CD4-positive, CD25-positive, alpha-beta regulatory T cell (primary cell): ENCODE measurements at regions not wholly inside any gene's neighbourhood (a gene's known extent, or its start where the extent isn't known, plus 50 kb on each side); places are given as distances from the start of the nearest gene placed in this dataset.

Experiments
- ATAC-seq, 2 donors: fragments of 150-1000 bp; cut with Tn5 transposase; one replicate each; pipeline ENCODE4 v1.10.0; 2021; ENCODE audit warnings: low read depth in 2 of 2, moderate number of reproducible peaks in 2 of 2, moderate library complexity in 1 of 2
- DNase-seq, 3 donors: peaks; one replicate each; pipeline versions ENCODE4 v3.0.0 to v3.0.0-alpha.2; 2012 to 2022; ENCODE audit warnings: mixed read lengths in 1 of 3
- H3K27ac ChIP-seq: one replicate; pipeline ENCODE4 v1.7.0; 2013; ENCODE audit warnings: mild to moderate bottlenecking, low read length; ENCODE audit not compliant: insufficient read depth, poor library complexity, severe bottlenecking
- H3K27me3 ChIP-seq: one replicate; pipeline ENCODE4 v1.7.0; 2013; ENCODE audit warnings: low read length; ENCODE audit not compliant: control insufficient read depth, insufficient read depth
- H3K36me3 ChIP-seq: one replicate; pipeline ENCODE4 v1.7.0; 2013; ENCODE audit warnings: mild to moderate bottlenecking, low read length, moderate library complexity; ENCODE audit not compliant: control insufficient read depth, insufficient read depth
- H3K4me1 ChIP-seq: 2 replicates; pipeline ENCODE4 v1.7.0; 2013; ENCODE audit warnings: mild to moderate bottlenecking, low read length; ENCODE audit not compliant: insufficient read depth, control insufficient read depth, poor library complexity, severe bottlenecking
- H3K4me3 ChIP-seq: one replicate; pipeline ENCODE4 v1.7.0; 2013; ENCODE audit warnings: low read depth, mild to moderate bottlenecking, low read length, moderate library complexity
- H3K9me3 ChIP-seq, 2 experiments: 1 replicate in 1 of 2; 2 replicates in 1 of 2; pipeline ENCODE4 v1.7.0; 2013; ENCODE audit warnings: low read length in 2 of 2, mild to moderate bottlenecking in 1 of 2, moderate library complexity in 1 of 2; ENCODE audit not compliant: control insufficient read depth in 2 of 2
- H3K27ac Mint-ChIP-seq, 3 donors: one replicate each; pipeline ENCODE4 v1.8.0; 2020 to 2022; ENCODE audit warnings: mild to moderate bottlenecking in 3 of 3, mixed read lengths in 3 of 3, moderate library complexity in 2 of 3
- H3K27me3 Mint-ChIP-seq: one replicate; pipeline ENCODE4 v1.8.0; 2022; ENCODE audit warnings: mild to moderate bottlenecking, mixed read lengths
- H3K36me3 Mint-ChIP-seq: one replicate; pipeline ENCODE4 v1.8.0; 2020; ENCODE audit warnings: mixed read lengths
- H3K4me1 Mint-ChIP-seq, 4 donors: one replicate each; pipeline ENCODE4 v1.8.0; 2020 to 2022; ENCODE audit warnings: mixed read lengths in 4 of 4, mild to moderate bottlenecking in 1 of 4
- H3K4me3 Mint-ChIP-seq, 4 donors: one replicate each; pipeline ENCODE4 v1.8.0; 2020 to 2022; ENCODE audit warnings: mild to moderate bottlenecking in 4 of 4, mixed read lengths in 4 of 4, moderate library complexity in 3 of 4
- H3K9me3 Mint-ChIP-seq, 7 donors: one replicate each; pipeline ENCODE4 v1.8.0; 2020 to 2022; ENCODE audit warnings: mixed read lengths in 7 of 7, mild to moderate bottlenecking in 3 of 7, moderate library complexity in 2 of 7

- no peaks in the 10 kb centered on the region for H3K36me3 Mint-ChIP-seq
Measured at GRCh38 chr1:69312055-69312732, 255.5 kb upstream of the LRRC7 start.

DNA sequence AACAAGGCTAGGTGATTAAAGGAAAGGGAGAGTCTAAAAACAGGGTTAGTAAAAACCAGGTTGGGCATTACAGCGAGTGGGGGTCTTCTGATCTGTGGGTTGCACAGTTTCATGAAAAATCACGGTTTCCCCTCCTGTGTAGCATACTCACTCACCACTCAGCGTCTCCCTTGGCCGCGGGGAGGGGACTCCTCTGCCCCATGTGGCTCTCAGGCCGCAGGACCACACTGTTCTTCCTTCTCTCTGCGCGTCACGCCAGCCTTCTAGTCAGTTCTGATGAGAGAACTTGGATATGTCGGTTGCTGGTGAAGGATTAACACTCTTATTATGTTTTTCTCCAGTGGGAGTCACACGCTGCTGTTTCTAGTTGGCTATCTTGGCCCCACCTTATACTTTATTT lies 254.6 kb upstream of the LRRC7 start:
- no peak for ATAC-seq
- Histone ChIP-seq H3K9me3 (peaks cover 2 to 9% of the 10 kb centered on the region in 2 experiments), H3K27ac (no peak overlapping the region), H3K4me1 (no peaks in the 10 kb centered on the region), H3K27me3 (no peaks in the 10 kb centered on the region), H3K36me3 (no peaks in the 10 kb centered on the region), H3K4me3 (no peak overlapping the region)
- Mint-ChIP-seq H3K4me1 (no peaks in the 10 kb centered on the region), H3K27ac (no peak overlapping the region), H3K4me3 (no peak overlapping the region), H3K9me3 (peaks cover 0 to 12% (median 6%) of the 10 kb centered on the region in 7 donors), H3K36me3 (no peaks in the 10 kb centered on the region), H3K27me3 (no peaks in the 10 kb centered on the region)
- DNase-seq, result no peak

More at GRCh38 chr1:69312055-69312732, 255.5 kb upstream of the LRRC7 start:
- H3K4me1 ChIP-seq, result no peaks in the 10 kb centered on the region
- Mint-ChIP-seq H3K27me3 (no peaks in the 10 kb centered on the region), H3K9me3 (peaks cover 0 to 12% (median 4%) of the 10 kb centered on the region in 7 donors), H3K4me3 (no peak overlapping the region), H3K4me1 (no peaks in the 10 kb centered on the region), H3K27ac (no peak overlapping the region)
- H3K36me3 ChIP-seq, result no peaks in the 10 kb centered on the region
- ATAC-seq (no peak), DNase-seq (no peak)
- no peak overlapping the region for H3K4me3 ChIP-seq
- no peaks in the 10 kb centered on the region for H3K27me3 ChIP-seq
- H3K9me3 ChIP-seq, result peaks cover 2 to 9% of the 10 kb centered on the region in 2 experiments
- no peak overlapping the region for H3K27ac ChIP-seq

GRCh38 chr1:69315416-69315815 lies 252.3 kb upstream of the LRRC7 start:
- no peaks in the 10 kb centered on the region for H3K4me1 Mint-ChIP-seq
- Histone ChIP-seq H3K4me3 (no peak overlapping the region), H3K36me3 (no peaks in the 10 kb centered on the region), H3K27ac (no peak overlapping the region), H3K9me3 (peaks cover 2 to 9% of the 10 kb centered on the region in 2 experiments), H3K27me3 (no peaks in the 10 kb centered on the region), H3K4me1 (no peaks in the 10 kb centered on the region)
- H3K27me3 Mint-ChIP-seq, result no peaks in the 10 kb centered on the region
- H3K36me3 Mint-ChIP-seq, result no peaks in the 10 kb centered on the region
- DNase-seq, result no peak
- no peak overlapping the region for H3K27ac Mint-ChIP-seq
- no peak overlapping the region for H3K4me3 Mint-ChIP-seq
- no peak for ATAC-seq
- peaks cover 0 to 12% (median 6%) of the 10 kb centered on the region in 7 donors for H3K9me3 Mint-ChIP-seq

- ATAC-seq (no peak), DNase-seq (no peak)
- Mint-ChIP-seq H3K4me3 (no peak overlapping the region), H3K27ac (no peak overlapping the region), H3K9me3 (peaks cover 0 to 12% (median 8%) of the 10 kb centered on the region in 7 donors), H3K27me3 (no peaks in the 10 kb centered on the region), H3K4me1 (no peaks in the 10 kb centered on the region), H3K36me3 (no peaks in the 10 kb centered on the region)
- Histone ChIP-seq H3K4me3 (no peak overlapping the region), H3K4me1 (no peaks in the 10 kb centered on the region), H3K27me3 (no peaks in the 10 kb centered on the region), H3K9me3 (peaks cover 2 to 9% of the 10 kb centered on the region in 2 experiments), H3K27ac (no peak overlapping the region), H3K36me3 (no peaks in the 10 kb centered on the region)
Measured at GRCh38 chr1:69315823-69316222, 251.9 kb upstream of the LRRC7 start.

DNA sequence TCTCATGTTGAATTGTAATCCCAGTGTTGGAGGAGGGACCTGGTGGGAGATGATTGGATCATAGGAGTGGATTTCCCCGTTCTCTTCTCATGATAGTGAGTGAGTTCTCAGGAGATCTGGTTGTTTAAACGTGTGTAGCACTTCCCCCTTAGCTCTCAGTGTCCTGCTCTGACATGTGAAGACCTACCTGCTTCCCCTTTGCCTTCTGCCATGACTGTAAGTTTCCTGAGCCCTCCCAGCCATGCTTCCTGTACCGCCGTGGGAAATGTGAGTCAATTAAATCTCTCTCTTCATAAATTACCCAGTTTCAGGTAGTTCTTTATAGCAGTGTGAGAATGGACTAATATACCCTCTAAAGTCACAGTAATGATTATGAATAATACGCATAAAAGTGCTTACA lies 248.4 kb upstream of the LRRC7 start:
- no peak overlapping the region for H3K27ac ChIP-seq
- no peaks in the 10 kb centered on the region for H3K36me3 ChIP-seq
- Mint-ChIP-seq H3K27me3 (no peaks in the 10 kb centered on the region), H3K4me1 (no peaks in the 10 kb centered on the region), H3K9me3 (peaks cover 0 to 6% (median 4%) of the 10 kb centered on the region in 7 donors), H3K36me3 (no peaks in the 10 kb centered on the region), H3K4me3 (no peak overlapping the region), H3K27ac (no peak overlapping the region)
- peaks cover 2 to 9% of the 10 kb centered on the region in 2 experiments for H3K9me3 ChIP-seq
- no peak for ATAC-seq
- no peak for DNase-seq
- no peaks in the 10 kb centered on the region for H3K27me3 ChIP-seq
- no peak overlapping the region for H3K4me3 ChIP-seq
- H3K4me1 ChIP-seq, result no peaks in the 10 kb centered on the region

- H3K4me1 Mint-ChIP-seq, result no peaks in the 10 kb centered on the region
- Histone ChIP-seq H3K36me3 (no peaks in the 10 kb centered on the region), H3K4me1 (no peaks in the 10 kb centered on the region), H3K4me3 (no peak overlapping the region), H3K9me3 (no peaks in the 10 kb centered on the region), H3K27me3 (no peaks in the 10 kb centered on the region), H3K27ac (no peak overlapping the region)
- no peaks in the 10 kb centered on the region for H3K36me3 Mint-ChIP-seq
- no peak for ATAC-seq
- H3K9me3 Mint-ChIP-seq, result peaks cover 0 to 4% (median 1%) of the 10 kb centered on the region in 7 donors
- H3K4me3 Mint-ChIP-seq, result no peak overlapping the region
- peak overlapping the region in 1 of 3 donors; percentile 84 for H3K27ac Mint-ChIP-seq
- no peak for DNase-seq
- H3K27me3 Mint-ChIP-seq, result no peaks in the 10 kb centered on the region
Measured at GRCh38 chr1:69320757-69321211, 246.9 kb upstream of the LRRC7 start.

DNA sequence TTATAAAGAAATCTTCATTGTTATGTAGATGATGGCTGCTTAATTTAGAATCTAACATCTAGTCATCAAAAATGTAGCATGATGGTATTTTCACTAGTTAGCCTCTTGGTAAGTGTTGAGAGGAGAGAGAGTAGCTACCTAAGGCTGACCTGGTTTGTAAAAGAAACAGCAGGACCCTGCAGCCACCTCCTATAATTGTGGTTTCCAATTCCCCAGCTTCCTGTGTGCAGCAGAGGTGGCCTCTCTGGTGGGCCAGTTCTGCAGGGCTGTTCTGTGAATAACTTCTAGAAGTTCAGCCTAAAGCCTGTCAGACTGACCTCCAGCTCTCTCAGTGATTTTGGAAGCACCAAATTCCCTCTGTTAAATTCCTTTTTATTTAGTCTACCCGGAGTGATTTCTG lies 246.4 kb upstream of the LRRC7 start:
- Mint-ChIP-seq H3K36me3 (no peaks in the 10 kb centered on the region), H3K27ac (no peak overlapping the region), H3K9me3 (peaks cover 0 to 4% (median 1%) of the 10 kb centered on the region in 7 donors), H3K27me3 (no peaks in the 10 kb centered on the region), H3K4me3 (no peak overlapping the region), H3K4me1 (no peaks in the 10 kb centered on the region)
- no peaks in the 10 kb centered on the region for H3K9me3 ChIP-seq
- no peak overlapping the region for H3K27ac ChIP-seq
- H3K27me3 ChIP-seq, result no peaks in the 10 kb centered on the region
- no peaks in the 10 kb centered on the region for H3K4me1 ChIP-seq
- DNase-seq (no peak), ATAC-seq (no peak)
- H3K36me3 ChIP-seq, result no peaks in the 10 kb centered on the region
- H3K4me3 ChIP-seq, result no peak overlapping the region

DNA sequence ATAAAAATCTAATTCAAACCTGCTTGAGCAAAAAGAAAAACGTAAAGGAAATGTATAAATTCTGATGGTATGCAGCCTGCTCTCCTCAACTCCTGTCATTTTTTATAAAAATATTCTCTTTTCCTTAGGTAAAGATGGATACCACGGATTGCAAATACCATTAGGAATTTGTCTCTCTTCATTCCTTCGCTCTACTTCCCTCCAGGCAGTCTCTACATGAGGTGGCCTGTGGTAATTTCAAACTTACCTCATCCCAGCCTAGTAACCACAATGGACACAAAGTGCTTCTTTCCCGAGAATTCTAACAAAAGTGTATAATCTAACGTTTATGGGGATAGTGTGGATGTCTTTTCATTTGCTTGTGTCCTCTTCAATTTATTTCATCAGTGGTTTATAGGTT lies 239.5 kb upstream of the LRRC7 start:
- H3K36me3 Mint-ChIP-seq, result no peaks in the 10 kb centered on the region
- H3K4me3 Mint-ChIP-seq, result no peak overlapping the region
- no peak overlapping the region for H3K27ac Mint-ChIP-seq
- H3K27me3 Mint-ChIP-seq, result no peaks in the 10 kb centered on the region
- DNase-seq (no peak), ATAC-seq (no peak)
- peaks cover 1 to 13% (median 8%) of the 10 kb centered on the region in 7 donors for H3K9me3 Mint-ChIP-seq
- no peaks in the 10 kb centered on the region for H3K4me1 Mint-ChIP-seq
- peaks cover 0 to 7% of the 10 kb centered on the region in 2 experiments for H3K9me3 ChIP-seq
- no peak overlapping the region for H3K27ac ChIP-seq
- H3K4me1 ChIP-seq, result no peaks in the 10 kb centered on the region
- no peak overlapping the region for H3K4me3 ChIP-seq
- no peaks in the 10 kb centered on the region for H3K36me3 ChIP-seq
- no peaks in the 10 kb centered on the region for H3K27me3 ChIP-seq
